ENCODE measurements at regions not wholly inside any gene's neighbourhood (a gene's known extent, or its start where the extent isn't known, plus 50 kb on each side); places are given as distances from the start of the nearest gene placed in this dataset.

DNA sequence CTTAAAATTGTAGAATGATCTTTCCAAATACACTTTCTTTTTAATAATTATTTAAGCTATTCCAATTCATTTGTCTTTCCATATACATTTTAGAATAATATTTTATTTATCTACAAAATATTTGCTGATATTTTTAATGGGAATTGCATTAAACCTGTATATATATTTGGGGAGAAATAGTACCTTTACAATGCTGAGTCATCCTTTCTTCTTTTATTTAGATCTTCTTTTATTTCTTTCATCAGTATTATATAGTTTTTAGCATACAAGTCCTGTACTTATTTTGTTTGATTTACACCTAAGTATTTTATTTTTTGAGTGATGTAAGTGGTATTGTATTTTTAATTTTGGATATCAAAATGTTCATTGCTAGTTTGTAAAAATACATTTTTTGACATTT, 639.5 kb upstream of the GOT2 start:
- H3K36me3 ChIP-seq: no peaks in the 10 kb centered on the region
- no peak overlapping the region for H3K27ac ChIP-seq
- no peaks in the 10 kb centered on the region for H3K9me3 ChIP-seq
- H3K27me3 ChIP-seq: no peaks in the 10 kb centered on the region
- H3K4me3 ChIP-seq (replicated peaks in 1 of 3): no peak overlapping the region
- TF ChIP-seq, protein P1, sequence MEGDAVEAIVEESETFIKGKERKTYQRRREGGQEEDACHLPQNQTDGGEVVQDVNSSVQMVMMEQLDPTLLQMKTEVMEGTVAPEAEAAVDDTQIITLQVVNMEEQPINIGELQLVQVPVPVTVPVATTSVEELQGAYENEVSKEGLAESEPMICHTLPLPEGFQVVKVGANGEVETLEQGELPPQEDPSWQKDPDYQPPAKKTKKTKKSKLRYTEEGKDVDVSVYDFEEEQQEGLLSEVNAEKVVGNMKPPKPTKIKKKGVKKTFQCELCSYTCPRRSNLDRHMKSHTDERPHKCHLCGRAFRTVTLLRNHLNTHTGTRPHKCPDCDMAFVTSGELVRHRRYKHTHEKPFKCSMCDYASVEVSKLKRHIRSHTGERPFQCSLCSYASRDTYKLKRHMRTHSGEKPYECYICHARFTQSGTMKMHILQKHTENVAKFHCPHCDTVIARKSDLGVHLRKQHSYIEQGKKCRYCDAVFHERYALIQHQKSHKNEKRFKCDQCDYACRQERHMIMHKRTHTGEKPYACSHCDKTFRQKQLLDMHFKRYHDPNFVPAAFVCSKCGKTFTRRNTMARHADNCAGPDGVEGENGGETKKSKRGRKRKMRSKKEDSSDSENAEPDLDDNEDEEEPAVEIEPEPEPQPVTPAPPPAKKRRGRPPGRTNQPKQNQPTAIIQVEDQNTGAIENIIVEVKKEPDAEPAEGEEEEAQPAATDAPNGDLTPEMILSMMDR (IDR thresholded peaks at IDR 0.05): no peak
- TF ChIP-seq POLR2A (IDR thresholded peaks at IDR 0.05): no peak
- intact Hi-C loops (cut with DNase I): no loop called here
- no peaks in the 10 kb centered on the region for H3K4me1 ChIP-seq
- no peak for DNase-seq

DNA sequence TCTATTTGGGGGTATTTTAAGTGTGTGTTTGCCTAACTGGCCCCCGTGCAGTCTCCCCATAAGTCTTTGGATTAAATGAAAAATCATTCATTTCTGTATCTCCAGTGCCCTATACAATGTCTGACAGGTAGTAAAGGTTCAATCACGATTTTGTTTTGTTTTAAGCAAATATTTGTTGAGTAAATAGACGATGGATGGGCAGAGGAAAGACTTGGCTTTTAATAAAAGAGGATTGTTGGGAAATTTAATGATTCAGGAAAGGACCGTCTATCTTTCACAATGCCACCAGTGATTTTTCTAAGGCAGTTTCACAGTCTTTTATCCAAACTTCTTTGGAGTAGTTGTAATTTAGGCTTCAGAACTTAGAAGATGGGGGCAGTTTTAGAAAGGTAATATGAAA, 636.6 kb upstream of the GOT2 start:
- Histone ChIP-seq H3K36me3 (no peaks in the 10 kb centered on the region), H3K27ac (no peak overlapping the region), H3K27me3 (no peaks in the 10 kb centered on the region), H3K4me1 (no peaks in the 10 kb centered on the region), H3K9me3 (no peaks in the 10 kb centered on the region), H3K4me3 (replicated peaks in 1 of 3) (no peak overlapping the region)
- WGBS, 2 donors: 76 to 81% methylated on average over 4 of the region's 4 CpGs
- TF ChIP-seq POLR2A (IDR thresholded peaks at IDR 0.05): no peak
- TF ChIP-seq, protein P1 (IDR thresholded peaks at IDR 0.05): no peak
- DNase-seq: no peak
- intact Hi-C loops (cut with DNase I): no loop called here

DNA sequence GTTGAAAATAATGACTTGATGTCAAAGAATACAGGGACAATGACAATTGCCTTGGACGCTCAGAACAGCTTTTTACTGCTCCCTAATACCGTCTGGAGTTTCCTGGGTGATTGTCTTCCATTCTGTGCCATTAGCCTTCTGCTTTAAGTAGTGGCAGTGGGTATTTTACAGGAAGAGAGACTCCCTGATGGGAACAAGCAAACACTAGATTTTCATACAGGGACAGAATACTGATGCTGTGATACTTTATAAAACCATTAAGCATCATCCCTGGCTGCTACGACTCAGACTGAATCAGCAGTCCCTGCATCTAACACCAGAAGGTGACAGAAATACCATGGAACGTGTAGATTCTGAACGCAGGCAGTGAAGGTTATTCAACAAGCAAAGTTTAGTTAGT, 635.4 kb upstream of the GOT2 start:
- no peaks in the 10 kb centered on the region for H3K4me1 ChIP-seq
- no peaks in the 10 kb centered on the region for H3K9me3 ChIP-seq
- WGBS, 2 donors: 72 to 73% methylated on average over 5 of the region's 5 CpGs
- TF ChIP-seq, protein P1 (IDR thresholded peaks at IDR 0.05): no peak
- TF ChIP-seq POLR2A (IDR thresholded peaks at IDR 0.05): no peak
- DNase-seq: no peak
- H3K36me3 ChIP-seq: no peaks in the 10 kb centered on the region
- no peaks in the 10 kb centered on the region for H3K27me3 ChIP-seq
- intact Hi-C loops (cut with DNase I): no loop called here
- H3K4me3 ChIP-seq (replicated peaks in 1 of 3): no peak overlapping the region
- no peak overlapping the region for H3K27ac ChIP-seq

DNA sequence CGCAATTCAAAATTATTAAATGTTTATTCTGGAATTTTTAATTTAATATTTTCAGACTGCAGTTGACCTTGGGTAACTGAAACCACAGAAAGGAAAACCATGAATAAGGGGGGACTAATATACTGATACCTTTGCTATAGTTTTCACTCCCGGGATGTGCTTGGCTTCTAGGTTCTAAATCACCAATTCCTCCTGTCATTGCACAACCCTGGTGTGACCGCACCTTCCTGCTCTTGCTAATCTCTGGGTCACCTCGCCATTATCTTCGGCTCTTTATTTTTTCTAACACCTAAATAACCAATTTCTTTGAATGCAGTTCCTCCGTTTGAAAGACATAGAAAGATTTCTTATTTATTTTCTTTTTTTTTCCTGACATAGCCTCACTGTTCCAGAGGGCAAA, 634.5 kb upstream of the GOT2 start:
- Histone ChIP-seq H3K27me3 (no peaks in the 10 kb centered on the region), H3K4me3 (replicated peaks in 1 of 3) (no peak overlapping the region), H3K9me3 (no peaks in the 10 kb centered on the region), H3K4me1 (no peaks in the 10 kb centered on the region), H3K36me3 (no peaks in the 10 kb centered on the region), H3K27ac (no peak overlapping the region)
- intact Hi-C loops (cut with DNase I): no loop called here
- 86 to 92% methylated on average over 6 of the region's 6 CpGs for WGBS, 2 donors
- no peak for DNase-seq
- no peak for TF ChIP-seq POLR2A (IDR thresholded peaks at IDR 0.05)

DNA sequence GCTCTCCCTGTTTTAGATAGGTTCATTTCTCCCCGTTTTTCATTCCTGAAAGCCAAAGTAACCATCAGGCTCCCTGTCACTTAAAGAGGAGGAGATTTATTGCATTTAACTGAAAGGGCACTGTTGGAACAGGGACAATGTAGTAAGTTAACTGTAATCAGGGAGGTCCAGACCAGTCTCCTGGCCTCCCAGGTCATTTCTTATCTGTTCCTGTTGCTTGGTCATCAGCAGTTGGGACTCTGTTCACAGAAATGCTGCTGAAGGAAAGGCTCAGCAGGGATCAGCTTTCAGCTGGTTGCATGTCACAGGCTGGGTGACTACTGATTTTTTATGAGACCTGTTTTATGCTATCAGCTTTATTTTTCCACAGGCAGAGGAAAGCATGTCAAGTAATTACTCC, 622.6 kb upstream of the GOT2 start:
- intact Hi-C loops (cut with DNase I): no loop called here
- Histone ChIP-seq H3K4me3 (replicated peaks in 1 of 3) (no peak overlapping the region), H3K27ac (no peak overlapping the region), H3K9me3 (no peaks in the 10 kb centered on the region), H3K36me3 (no peaks in the 10 kb centered on the region), H3K4me1 (no peaks in the 10 kb centered on the region), H3K27me3 (no peaks in the 10 kb centered on the region)
- DNase-seq: no peak
- no peak for TF ChIP-seq POLR2A (IDR thresholded peaks at IDR 0.05)
- TF ChIP-seq, protein P1 (IDR thresholded peaks at IDR 0.05): no peak
- WGBS, 2 donors: 30 to 47% methylated on average over 1 of the region's 1 CpG

DNA sequence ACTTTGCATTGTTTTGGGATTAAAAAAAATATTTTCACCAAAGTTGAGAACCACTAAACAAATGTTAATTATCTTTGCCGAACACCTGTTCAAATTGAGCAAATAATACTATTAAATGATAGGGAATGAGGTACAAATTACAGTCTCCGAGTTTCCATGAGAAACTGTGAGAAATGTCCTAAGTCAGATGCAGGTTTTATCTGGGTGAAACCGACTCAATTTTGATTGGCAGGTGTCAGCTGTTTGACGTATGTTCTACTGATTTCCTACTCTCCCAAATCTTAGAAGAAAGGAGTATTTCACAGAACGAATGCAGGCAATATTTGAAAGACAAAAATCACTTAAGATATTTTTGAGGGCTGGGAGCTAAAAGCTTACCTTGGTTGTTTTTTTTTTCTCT, 622.0 kb upstream of the GOT2 start:
- Histone ChIP-seq H3K4me3 (replicated peaks in 1 of 3) (no peak overlapping the region), H3K36me3 (no peaks in the 10 kb centered on the region), H3K9me3 (no peaks in the 10 kb centered on the region), H3K4me1 (no peaks in the 10 kb centered on the region), H3K27ac (no peak overlapping the region), H3K27me3 (no peaks in the 10 kb centered on the region)
- intact Hi-C loops (cut with DNase I): no loop called here
- TF ChIP-seq, protein P1 (IDR thresholded peaks at IDR 0.05): no peak
- no peak for TF ChIP-seq POLR2A (IDR thresholded peaks at IDR 0.05)
- WGBS, 2 donors: 60% methylated on average over 5 of the region's 5 CpGs
- no peak for DNase-seq
